A673 (cell line): ENCODE measurements at regions not wholly inside any gene's neighbourhood (a gene's known extent, or its start where the extent isn't known, plus 50 kb on each side); places are given as distances from the start of the nearest gene placed in this dataset.

Experiments
- EZH2 ChIP-seq: fragments of 200-600 bp; sonication (generic); IDR thresholded peaks from 2 replicates; pipeline ENCODE4 v1.6.1; 2017; ENCODE audit warnings: borderline replicate concordance, low read depth, mild to moderate bottlenecking, mixed read lengths, antibody characterized with exemption, low read length; ENCODE audit not compliant: poor library complexity, severe bottlenecking
- TF ChIP-seq, protein P1 (sequence below): fragments of 300-800, 200-600 bp; sonication (generic); conservative IDR thresholded peaks from 2 replicates; pipeline ENCODE4 v1.5.1; 2017; ENCODE audit warnings: low read depth, mild to moderate bottlenecking, antibody characterized with exemption, low read length, moderate library complexity, mixed read lengths

DNA sequence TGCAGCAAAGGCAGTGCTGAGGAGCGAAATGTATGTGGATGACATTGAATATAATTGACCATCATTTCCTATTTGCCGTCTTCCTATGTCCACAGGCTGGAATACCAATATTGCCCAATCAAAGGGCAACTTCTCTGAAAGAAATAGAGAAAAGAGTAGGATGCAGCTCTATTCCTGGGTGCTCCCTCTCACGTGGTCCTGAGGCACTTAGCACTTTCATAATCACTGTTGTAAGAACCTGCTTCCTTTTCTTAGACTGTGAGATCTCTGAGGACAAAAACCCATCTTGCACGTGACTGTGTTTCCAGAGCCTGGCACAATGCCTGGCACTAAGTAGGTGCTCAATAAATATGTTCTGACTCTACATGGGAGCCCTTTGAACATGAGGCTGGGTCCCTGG is 122.7 kb upstream of the CPM start:
- TF ChIP-seq EZH2, result no peak
- TF ChIP-seq, protein P1, sequence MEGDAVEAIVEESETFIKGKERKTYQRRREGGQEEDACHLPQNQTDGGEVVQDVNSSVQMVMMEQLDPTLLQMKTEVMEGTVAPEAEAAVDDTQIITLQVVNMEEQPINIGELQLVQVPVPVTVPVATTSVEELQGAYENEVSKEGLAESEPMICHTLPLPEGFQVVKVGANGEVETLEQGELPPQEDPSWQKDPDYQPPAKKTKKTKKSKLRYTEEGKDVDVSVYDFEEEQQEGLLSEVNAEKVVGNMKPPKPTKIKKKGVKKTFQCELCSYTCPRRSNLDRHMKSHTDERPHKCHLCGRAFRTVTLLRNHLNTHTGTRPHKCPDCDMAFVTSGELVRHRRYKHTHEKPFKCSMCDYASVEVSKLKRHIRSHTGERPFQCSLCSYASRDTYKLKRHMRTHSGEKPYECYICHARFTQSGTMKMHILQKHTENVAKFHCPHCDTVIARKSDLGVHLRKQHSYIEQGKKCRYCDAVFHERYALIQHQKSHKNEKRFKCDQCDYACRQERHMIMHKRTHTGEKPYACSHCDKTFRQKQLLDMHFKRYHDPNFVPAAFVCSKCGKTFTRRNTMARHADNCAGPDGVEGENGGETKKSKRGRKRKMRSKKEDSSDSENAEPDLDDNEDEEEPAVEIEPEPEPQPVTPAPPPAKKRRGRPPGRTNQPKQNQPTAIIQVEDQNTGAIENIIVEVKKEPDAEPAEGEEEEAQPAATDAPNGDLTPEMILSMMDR, result no peak
